HG03342 (cell line): ENCODE measurements at regions not wholly inside any gene's neighbourhood (a gene's known extent, or its start where the extent isn't known, plus 50 kb on each side); places are given as distances from the start of the nearest gene placed in this dataset.
"Not testable (repeated sequence)": the region's sequence is repeated elsewhere in the genome, so short reads cannot be mapped to it uniquely, and the experiment has no call there.

Experiments
- ATAC-seq: cut with Tn5 transposase; IDR thresholded peaks from one replicate; pipeline ENCODE4 v1.9.1; 2021; ENCODE audit warnings: mild to moderate bottlenecking, moderate library complexity; ENCODE audit not compliant: unreplicated experiment

- no peak for ATAC-seq
Observed at GRCh38 chr2:63737081-63737751, 104.5 kb upstream of the UGP2 start.

GRCh38 chr2:63738019-63738418 lies 103.7 kb upstream of the UGP2 start:
- no peak for ATAC-seq

- ATAC-seq, result not testable (repeated sequence)
Observed at GRCh38 chr2:63739180-63739579, 102.5 kb upstream of the UGP2 start.

- ATAC-seq, result no peak
Observed at GRCh38 chr2:63740020-63740419, 101.7 kb upstream of the UGP2 start.

GRCh38 chr2:63740943-63741342 lies 100.8 kb upstream of the UGP2 start:
- no peak for ATAC-seq

- no peak for ATAC-seq
Observed at GRCh38 chr2:63741884-63742579, 99.7 kb upstream of the UGP2 start.

GRCh38 chr2:63742580-63742976 lies 99.1 kb upstream of the UGP2 start:
- ATAC-seq, result no peak

GRCh38 chr2:63743170-63743981 lies 98.3 kb upstream of the UGP2 start:
- no peak for ATAC-seq

- ATAC-seq, result no peak
Observed at GRCh38 chr2:63743982-63744966, 97.4 kb upstream of the UGP2 start.

- not testable (repeated sequence) for ATAC-seq
Observed at GRCh38 chr2:63746548-63746947, 95.1 kb upstream of the UGP2 start.

- ATAC-seq, result no peak
Observed at GRCh38 chr2:63751901-63752300, 89.8 kb upstream of the UGP2 start.

- ATAC-seq, result no peak
Observed at GRCh38 chr2:63755216-63755615, 86.5 kb upstream of the UGP2 start.

- ATAC-seq, result no peak
Observed at GRCh38 chr2:63755965-63756364, 85.7 kb upstream of the UGP2 start.

GRCh38 chr2:63763391-63763941 lies 78.2 kb upstream of the UGP2 start:
- no peak for ATAC-seq

- ATAC-seq, result no peak
Observed at GRCh38 chr2:63764630-63765029, 77.1 kb upstream of the UGP2 start.

- ATAC-seq, result no peak
Observed at GRCh38 chr2:63765117-63765516, 76.6 kb upstream of the UGP2 start.

- ATAC-seq, result no peak
Observed at GRCh38 chr2:63767307-63767706, 74.4 kb upstream of the UGP2 start.

GRCh38 chr2:63768051-63768450 lies 73.6 kb upstream of the UGP2 start:
- no peak for ATAC-seq

GRCh38 chr2:63769915-63770314 lies 71.8 kb upstream of the UGP2 start:
- ATAC-seq, result no peak

- ATAC-seq, result no peak
Observed at GRCh38 chr2:63772061-63772460, 69.6 kb upstream of the UGP2 start.
